ENCODE measurements at regions not wholly inside any gene's neighbourhood (a gene's known extent, or its start where the extent isn't known, plus 50 kb on each side); places are given as distances from the start of the nearest gene placed in this dataset.

- TF ChIP-seq TAF1 (IDR thresholded peaks at IDR 0.05; ENCODE audit: borderline replicate concordance, insufficient read depth, low read length) (no peak), REST (IDR thresholded peaks at IDR 0.05; ENCODE audit: insufficient read depth in 1 of 2, low read depth in 2 of 2, low read length in 2 of 2) (no peak), SIN3A (IDR thresholded peaks at IDR 0.05; ENCODE audit: borderline replicate concordance, insufficient read depth, low read length) (no peak), POLR2AphosphoS5 (IDR thresholded peaks at IDR 0.05; ENCODE audit: low read depth, low read length) (no peak)
Observed at GRCh38 chr16:61194573-61194972, 841.7 kb downstream of the CDH8 start.

Data from PFSK-1 (cell line).